Fibroblast of lung (primary cell): ENCODE measurements at regions not wholly inside any gene's neighbourhood (a gene's known extent, or its start where the extent isn't known, plus 50 kb on each side); places are given as distances from the start of the nearest gene placed in this dataset.

ENCODE experiments used
- DNase-seq, 2 donors: peaks; one replicate each; pipeline versions ENCODE4 v3.0.0 to v3.0.0-alpha.2; 2010; ENCODE audit warnings: low read depth in 2 of 2
- H2AFZ ChIP-seq: 2 replicates; pipeline ENCODE4 v1.5.1; 2012; ENCODE audit warnings: low read length, control low read depth, inconsistent platforms
- H3K27ac ChIP-seq: 2 replicates; pipeline ENCODE4 v1.5.1; 2011; ENCODE audit warnings: low read length, control low read depth; ENCODE audit not compliant: insufficient read depth
- H3K27me3 ChIP-seq: 2 replicates; pipeline ENCODE4 v1.5.1; 2011; ENCODE audit warnings: mild to moderate bottlenecking, low read length; ENCODE audit not compliant: control insufficient read depth, insufficient read depth
- H3K36me3 ChIP-seq: 2 replicates; pipeline ENCODE4 v1.5.1; 2011; ENCODE audit warnings: low read length; ENCODE audit not compliant: control insufficient read depth, insufficient read depth
- H3K4me1 ChIP-seq: 2 replicates; pipeline ENCODE4 v1.5.1; 2011; ENCODE audit warnings: low read length; ENCODE audit not compliant: control insufficient read depth, insufficient read depth; ENCODE audit errors: extremely low read depth
- H3K4me2 ChIP-seq: 2 replicates; pipeline ENCODE4 v1.5.1; 2011; ENCODE audit warnings: low read length, control low read depth; ENCODE audit not compliant: insufficient read depth; ENCODE audit errors: extremely low read depth
- H3K4me3 ChIP-seq, 4 experiments: fragments of 200-600 bp in 1 of 4; sonication (generic) in 1 of 4; replicated peaks in 1 of 4; 2 replicates each; pipeline ENCODE4 v1.5.1; 2011 to 2016; ENCODE audit warnings: low read length in 4 of 4, low read depth in 3 of 4, mild to moderate bottlenecking in 3 of 4, control low read depth in 2 of 4, inconsistent platforms in 1 of 4, mixed read lengths in 1 of 4; ENCODE audit not compliant: insufficient read depth in 1 of 4; ENCODE audit errors: control extremely low read depth in 1 of 4
- H3K79me2 ChIP-seq: 2 replicates; pipeline ENCODE4 v1.5.1; 2012; ENCODE audit warnings: mild to moderate bottlenecking, low read length, inconsistent platforms; ENCODE audit not compliant: control insufficient read depth, insufficient read depth
- H3K9ac ChIP-seq: 2 replicates; pipeline ENCODE4 v1.5.1; 2011; ENCODE audit warnings: mild to moderate bottlenecking, low read length, control low read depth; ENCODE audit not compliant: insufficient read depth
- H3K9me3 ChIP-seq: 2 replicates; pipeline ENCODE4 v1.5.1; 2012; ENCODE audit warnings: low read depth, low read length; ENCODE audit not compliant: control insufficient read depth, insufficient read depth
- H4K20me1 ChIP-seq: 2 replicates; pipeline ENCODE4 v1.5.1; 2011; ENCODE audit warnings: low read length; ENCODE audit not compliant: control insufficient read depth, insufficient read depth; ENCODE audit errors: extremely low read depth
- CTCF ChIP-seq, 2 donors: IDR thresholded peaks in 1 of 2; conservative IDR thresholded peaks in 1 of 2; 1 replicate in 1 of 2; 2 replicates in 1 of 2; pipeline ENCODE4 v1.5.1; 2011 to 2012; ENCODE audit warnings: low read length in 2 of 2, control low read depth in 1 of 2, inconsistent platforms in 1 of 2, low read depth in 1 of 2, mild to moderate bottlenecking in 1 of 2
- EZH2 ChIP-seq: IDR thresholded peaks from 2 replicates; pipeline ENCODE4 v1.5.1; 2012; ENCODE audit warnings: low read length, control low read depth, mild to moderate bottlenecking; ENCODE audit errors: missing control alignments

GRCh38 chr10:125510998-125511397 is 172.0 kb downstream of the TEX36 start:
- no peaks in the 10 kb centered on the region for H3K9me3 ChIP-seq
- H3K9ac ChIP-seq, result no peak overlapping the region
- H3K79me2 ChIP-seq, result no peaks in the 10 kb centered on the region
- H3K4me2 ChIP-seq, result no peak overlapping the region
- H4K20me1 ChIP-seq, result no peaks in the 10 kb centered on the region
- no peaks in the 10 kb centered on the region for H3K36me3 ChIP-seq
- no peak overlapping the region for H3K4me3 ChIP-seq
- TF ChIP-seq CTCF (conservative IDR thresholded peaks at IDR 0.05 in 1 of 2, IDR thresholded peaks at IDR 0.05 in 1 of 2; ENCODE audit: low read depth in 1 of 2, low read length in 2 of 2), result no peak
- H3K4me1 ChIP-seq, result no peaks in the 10 kb centered on the region
- no peak overlapping the region for H3K27ac ChIP-seq
- no peak for DNase-seq
- no peak overlapping the region for H2AFZ ChIP-seq
- no peaks in the 10 kb centered on the region for H3K27me3 ChIP-seq

DNA sequence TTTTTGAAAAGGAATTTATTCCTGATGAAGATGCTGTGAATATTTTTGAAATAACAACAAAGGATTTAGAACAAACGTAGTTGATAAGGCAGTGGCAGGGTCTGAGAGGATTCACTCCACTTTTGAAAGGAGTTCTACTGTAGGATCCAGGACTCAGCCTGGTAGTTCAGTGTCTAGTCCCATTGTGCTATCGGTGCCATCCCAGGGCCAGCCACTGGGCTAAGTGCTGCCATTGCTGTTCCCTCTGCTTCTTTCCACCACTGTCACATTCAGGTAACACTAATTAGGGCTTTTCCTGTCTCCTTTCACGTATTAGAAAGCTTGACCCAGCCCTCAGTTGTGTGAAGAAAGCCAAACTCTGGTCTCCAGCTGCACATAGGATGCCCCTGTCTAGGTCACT is 177.3 kb downstream of the TEX36 start:
- H3K36me3 ChIP-seq, result no peaks in the 10 kb centered on the region
- H3K79me2 ChIP-seq, result no peaks in the 10 kb centered on the region
- no peaks in the 10 kb centered on the region for H3K9me3 ChIP-seq
- no peak overlapping the region for H2AFZ ChIP-seq
- no peak overlapping the region for H3K9ac ChIP-seq
- no peak for TF ChIP-seq EZH2
- no peak for TF ChIP-seq CTCF (conservative IDR thresholded peaks at IDR 0.05 in 1 of 2, IDR thresholded peaks at IDR 0.05 in 1 of 2; ENCODE audit: low read depth in 1 of 2, low read length in 2 of 2)
- no peaks in the 10 kb centered on the region for H3K27me3 ChIP-seq
- H3K4me2 ChIP-seq, result no peak overlapping the region
- H3K4me1 ChIP-seq, result no peaks in the 10 kb centered on the region
- H4K20me1 ChIP-seq, result no peaks in the 10 kb centered on the region
- no peak overlapping the region for H3K27ac ChIP-seq
- H3K4me3 ChIP-seq, result no peak overlapping the region
- no peak for DNase-seq

GRCh38 chr10:125502276-125502675 is 180.7 kb downstream of the TEX36 start:
- no peak overlapping the region for H3K27ac ChIP-seq
- H3K4me2 ChIP-seq, result no peak overlapping the region
- no peak overlapping the region for H3K4me3 ChIP-seq
- no peaks in the 10 kb centered on the region for H3K79me2 ChIP-seq
- H2AFZ ChIP-seq, result no peak overlapping the region
- no peaks in the 10 kb centered on the region for H3K4me1 ChIP-seq
- no peak for DNase-seq
- H3K27me3 ChIP-seq, result no peaks in the 10 kb centered on the region
- no peaks in the 10 kb centered on the region for H3K36me3 ChIP-seq
- no peak overlapping the region for H3K9ac ChIP-seq
- no peaks in the 10 kb centered on the region for H4K20me1 ChIP-seq
- TF ChIP-seq CTCF (conservative IDR thresholded peaks at IDR 0.05 in 1 of 2, IDR thresholded peaks at IDR 0.05 in 1 of 2; ENCODE audit: low read depth in 1 of 2, low read length in 2 of 2) (no peak), EZH2 (no peak)
- H3K9me3 ChIP-seq, result no peaks in the 10 kb centered on the region
